GM18868 (cell line): ENCODE measurements at regions not wholly inside any gene's neighbourhood (a gene's known extent, or its start where the extent isn't known, plus 50 kb on each side); places are given as distances from the start of the nearest gene placed in this dataset.

Experiments
- ATAC-seq: cut with Tn5 transposase; IDR thresholded peaks from one replicate; pipeline ENCODE4 v1.9.1; 2021; ENCODE audit warnings: mild to moderate bottlenecking, moderate library complexity; ENCODE audit not compliant: unreplicated experiment

DNA sequence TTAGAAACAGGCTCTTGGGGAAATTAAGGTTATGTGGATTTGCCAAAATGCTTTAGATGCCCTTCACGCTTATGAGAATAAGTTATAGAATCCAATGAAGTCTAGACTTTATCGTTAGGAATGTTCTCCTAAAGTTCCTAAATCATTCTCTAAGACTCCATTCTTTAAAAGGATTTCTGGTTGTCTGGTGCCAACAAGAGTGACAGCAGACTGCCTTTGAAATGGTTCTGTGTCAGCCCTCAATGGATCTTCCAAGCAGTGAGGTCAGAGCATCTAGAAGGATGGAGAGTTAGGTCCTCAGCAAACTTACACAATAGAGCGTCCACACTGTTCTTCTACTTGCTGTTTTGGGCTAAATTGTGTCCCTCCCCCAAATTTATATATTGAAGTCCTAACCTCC, 473.3 kb downstream of the GATA3 start:
- no peak for ATAC-seq

DNA sequence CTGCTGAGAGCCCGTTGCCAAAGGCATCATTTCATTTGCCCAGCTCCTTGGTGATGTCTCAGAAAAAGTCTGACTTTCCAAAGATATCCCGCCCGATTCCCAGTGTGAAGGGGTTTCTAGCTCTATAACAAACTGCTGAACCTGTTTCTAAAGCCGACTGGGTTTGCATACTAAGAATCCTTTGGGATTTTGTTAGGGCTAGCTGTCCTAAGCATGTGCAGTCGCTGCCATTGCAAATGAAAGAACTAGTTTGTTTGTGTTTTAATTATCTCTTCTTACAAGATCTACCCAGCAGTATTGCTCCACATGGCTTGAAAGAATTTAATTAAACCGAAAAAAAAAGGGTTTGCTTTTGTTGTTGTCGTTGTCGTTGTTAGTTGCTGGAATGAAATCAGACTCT, 476.6 kb downstream of the GATA3 start:
- no peak for ATAC-seq

DNA sequence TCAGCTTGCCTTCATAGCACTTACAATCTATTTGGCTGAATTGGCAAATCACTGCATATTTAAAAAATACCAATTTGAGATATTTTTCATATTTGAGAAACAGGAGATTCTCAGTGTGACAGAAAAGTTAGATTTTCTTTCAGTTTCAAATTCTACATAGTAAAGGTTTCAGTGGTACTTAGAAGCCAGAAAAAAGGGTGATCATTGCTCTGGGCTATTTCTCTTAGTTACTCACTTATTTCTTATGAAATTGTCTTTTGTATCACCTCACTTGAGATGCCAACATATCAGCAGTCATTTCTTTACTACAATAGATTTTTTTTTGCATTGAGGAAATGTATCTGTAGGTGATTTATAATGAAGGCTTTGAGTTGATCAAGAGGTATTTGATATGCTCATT, 478.2 kb downstream of the GATA3 start:
- no peak for ATAC-seq

DNA sequence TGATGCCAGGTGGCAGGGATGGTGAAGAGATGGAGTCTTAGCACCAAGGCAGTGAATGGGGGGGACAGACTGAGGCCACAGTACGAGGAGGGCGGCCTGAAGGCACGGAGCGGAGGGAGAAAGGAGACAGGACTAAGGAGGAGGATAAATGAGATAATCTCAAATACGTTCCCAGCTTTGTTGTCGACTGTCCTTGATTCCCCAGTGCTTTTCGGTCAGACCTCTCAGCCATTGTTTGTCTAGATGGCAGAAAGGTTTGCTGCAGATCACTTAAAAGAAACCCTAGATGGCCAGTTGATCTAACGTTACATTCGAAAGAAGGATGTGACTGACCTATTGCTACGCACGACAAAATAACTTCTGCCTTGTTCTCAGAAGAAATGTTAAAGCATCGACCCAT, 479.0 kb downstream of the GATA3 start:
- ATAC-seq = no peak

DNA sequence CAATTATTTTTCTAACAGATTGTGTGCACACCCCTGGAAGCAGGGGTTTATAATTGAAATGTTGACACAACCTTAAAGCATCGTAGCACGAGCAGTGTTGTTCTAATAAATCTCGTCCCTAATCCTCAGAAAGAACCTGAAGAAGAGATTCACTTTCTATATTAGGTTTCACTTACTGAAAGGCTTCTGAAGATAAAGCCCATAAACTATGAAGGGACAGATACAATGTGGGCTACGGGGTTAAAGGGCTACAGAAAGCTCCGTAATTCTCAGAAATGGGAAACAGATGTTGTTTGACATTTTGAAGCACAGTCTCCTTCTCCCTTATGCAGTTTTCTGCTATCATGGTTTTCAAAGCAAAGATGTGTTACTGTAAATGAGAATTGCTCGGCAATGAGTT, 479.6 kb downstream of the GATA3 start:
- no peak for ATAC-seq

DNA sequence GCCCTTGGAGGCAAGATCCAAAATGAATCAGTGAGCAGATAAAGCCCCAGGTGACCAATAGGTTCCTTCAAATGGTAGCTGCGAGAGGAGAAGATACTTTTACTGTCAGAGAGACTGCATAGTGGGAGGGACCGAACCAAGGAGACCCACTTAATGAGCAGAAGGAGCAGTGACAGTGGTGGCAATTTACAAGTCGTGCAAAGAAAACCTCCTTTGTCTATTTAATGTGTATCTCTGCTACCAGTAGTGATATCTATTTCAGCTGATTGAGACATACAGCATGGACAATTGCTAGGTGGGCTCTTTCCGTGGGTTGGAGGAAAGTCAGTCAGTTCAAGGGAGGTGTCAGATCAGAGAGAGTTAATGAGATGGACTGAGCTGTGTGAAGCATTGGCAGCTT, 480.4 kb downstream of the GATA3 start:
- ATAC-seq = no peak

DNA sequence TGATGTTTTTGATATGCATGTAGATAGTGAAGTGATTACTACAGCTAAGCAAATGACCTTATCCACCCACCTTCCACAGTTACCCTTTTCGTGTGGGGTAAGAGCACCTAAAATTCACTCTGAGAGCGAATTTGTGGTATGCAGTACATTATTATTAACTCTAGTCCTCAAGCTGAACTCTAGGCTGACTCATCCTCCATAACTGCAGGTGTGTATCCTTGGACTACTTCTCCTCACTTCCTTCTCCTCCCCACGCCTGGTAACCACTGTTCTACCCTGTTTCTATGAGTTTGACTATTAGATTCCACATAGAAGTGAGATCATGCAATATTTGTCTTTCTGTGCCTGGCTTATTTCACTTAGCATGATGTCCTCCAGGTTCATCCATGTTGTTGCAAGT, 484.6 kb downstream of the GATA3 start:
- no peak for ATAC-seq

DNA sequence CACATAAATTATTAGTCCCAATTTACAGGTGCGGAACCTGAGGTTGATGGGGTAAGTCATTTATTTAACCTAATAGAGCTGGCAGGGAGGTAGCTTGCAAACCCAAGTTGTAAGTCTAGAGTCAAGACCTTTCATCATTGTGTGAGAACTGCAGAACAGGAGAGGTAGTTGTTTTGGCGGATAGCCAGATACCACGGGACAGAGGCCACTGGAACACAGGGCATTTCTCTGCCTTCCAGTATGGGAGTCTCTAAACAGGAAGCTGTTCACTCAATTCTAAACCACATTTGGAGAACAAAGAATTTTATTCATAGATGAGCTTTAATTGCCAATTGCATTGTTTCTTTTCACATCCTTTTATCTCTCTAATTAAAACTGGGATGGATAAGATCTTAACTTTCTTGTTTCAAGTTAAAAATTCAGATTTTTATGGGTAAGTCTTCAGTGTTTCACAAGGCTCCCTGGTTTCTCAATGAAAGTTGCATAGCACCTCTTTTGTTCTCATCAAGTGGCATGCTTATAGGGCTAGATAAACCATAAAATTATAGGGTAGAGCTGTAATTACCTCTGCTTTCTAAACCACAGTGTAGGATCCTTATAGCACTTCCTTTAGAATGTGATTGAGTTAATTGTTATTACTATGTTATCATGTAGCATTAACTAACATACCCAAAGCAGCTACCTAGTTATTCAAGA, 489.0 kb downstream of the GATA3 start:
- ATAC-seq = no peak

DNA sequence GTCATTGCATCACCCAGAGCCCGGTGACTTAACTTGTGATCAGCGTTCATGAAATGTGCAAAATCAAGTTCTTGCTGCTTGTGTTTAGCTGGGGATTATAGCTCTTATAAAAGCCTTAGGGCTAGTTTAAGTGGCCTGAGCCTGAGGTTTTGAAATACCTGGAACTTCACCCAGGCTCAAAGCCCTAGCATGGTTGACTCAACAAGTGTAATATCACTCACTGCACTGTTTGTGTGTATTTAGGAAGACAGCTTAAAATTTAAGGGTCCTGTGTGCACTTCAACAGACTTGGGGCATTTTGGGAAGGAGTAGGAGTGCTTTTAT, 489.5 kb downstream of the GATA3 start:
- no peak for ATAC-seq

DNA sequence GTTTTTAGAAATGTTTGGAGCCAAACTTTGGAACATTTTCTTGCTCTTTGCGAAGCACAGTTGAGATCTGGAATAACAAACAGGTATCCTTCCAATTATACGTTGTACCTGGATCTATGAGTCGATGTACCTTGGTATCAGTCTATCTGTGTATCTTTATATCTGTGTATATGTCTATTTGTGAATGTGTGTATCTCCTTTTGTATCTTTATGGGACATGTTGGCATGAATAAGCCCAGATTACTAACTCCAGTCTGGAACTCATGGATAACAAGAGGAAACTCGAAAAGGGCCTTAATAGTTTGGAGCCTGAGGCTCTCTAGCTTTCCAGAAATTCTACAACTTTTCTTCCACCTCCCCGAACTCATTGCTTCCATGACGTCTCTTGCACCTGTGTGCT, 490.0 kb downstream of the GATA3 start:
- no peak for ATAC-seq

DNA sequence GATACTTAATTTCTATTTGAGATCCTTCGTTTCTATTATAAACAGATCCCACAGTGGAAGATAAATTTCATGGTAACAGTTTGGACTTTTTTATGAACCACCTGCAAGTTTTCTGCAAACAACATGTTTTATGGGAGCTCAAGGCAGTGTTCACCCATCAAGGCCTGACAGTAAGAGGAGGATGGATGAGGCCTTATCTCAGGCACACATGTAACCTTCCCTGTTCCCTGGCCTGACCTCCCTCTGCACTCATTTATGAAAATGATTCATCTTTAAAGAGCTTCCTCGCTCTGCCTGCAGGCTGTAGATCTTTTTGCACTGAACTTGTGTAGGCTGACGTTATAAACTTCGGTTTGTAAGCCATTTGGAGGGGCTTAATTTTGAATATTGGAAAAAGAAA, 500.1 kb downstream of the GATA3 start:
- no peak for ATAC-seq

DNA sequence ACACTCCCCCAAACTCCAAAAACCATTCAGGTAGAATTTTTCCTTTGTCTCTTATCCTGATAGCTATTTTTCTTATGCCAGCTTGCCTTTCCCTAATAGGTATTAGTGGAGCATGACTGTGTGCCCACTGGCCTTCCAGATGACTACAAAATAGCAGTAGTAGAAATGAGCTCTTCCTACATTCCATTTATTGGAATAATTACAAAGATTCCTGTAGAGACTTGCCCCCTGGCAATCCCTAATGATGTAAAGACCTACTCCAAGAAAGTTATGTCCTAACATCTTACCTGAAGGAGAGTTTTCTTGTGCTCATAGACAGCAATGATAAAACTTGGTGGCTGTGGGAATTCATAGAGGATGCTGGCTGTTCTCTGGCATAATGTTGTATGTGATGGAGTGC, 501.8 kb downstream of the GATA3 start:
- no peak for ATAC-seq

DNA sequence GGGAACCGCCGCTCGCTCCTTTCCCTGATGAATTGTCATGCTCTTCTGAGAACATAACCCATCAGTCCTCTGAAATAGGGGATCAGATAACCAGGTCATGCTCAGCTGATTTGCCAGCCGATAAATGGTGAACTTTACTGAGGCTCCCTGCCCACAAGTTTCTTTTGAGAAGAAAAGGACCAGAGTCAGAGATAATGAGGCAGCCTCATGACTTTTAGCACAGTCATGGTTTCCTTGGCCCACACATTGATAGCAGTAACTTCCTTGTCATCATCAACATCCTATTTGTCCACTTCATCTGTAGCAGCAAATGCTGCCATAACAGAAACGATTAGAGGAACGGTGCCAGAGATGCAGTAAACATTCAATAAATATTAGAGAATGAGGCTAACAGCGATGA, 509.0 kb downstream of the GATA3 start:
- ATAC-seq = no peak

DNA sequence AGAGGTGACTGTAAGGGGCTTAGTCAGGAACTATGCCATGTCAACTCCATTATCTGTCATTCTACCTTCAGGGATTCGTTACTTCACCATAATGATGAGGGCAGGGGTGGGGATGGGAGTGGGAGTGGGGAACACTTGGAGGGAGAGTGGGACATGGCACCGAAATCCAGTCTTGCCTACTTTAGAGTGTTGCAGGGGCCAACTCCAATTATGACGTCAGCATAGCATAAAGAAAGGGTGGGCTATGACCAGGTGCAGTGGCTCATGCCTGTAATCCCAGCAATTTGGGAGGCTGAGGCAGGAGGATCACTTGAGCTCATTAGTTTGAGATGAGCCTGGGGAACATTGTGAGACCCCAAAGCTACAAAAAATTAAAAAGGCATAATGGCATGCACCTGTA, 512.2 kb downstream of the GATA3 start:
- no peak for ATAC-seq

DNA sequence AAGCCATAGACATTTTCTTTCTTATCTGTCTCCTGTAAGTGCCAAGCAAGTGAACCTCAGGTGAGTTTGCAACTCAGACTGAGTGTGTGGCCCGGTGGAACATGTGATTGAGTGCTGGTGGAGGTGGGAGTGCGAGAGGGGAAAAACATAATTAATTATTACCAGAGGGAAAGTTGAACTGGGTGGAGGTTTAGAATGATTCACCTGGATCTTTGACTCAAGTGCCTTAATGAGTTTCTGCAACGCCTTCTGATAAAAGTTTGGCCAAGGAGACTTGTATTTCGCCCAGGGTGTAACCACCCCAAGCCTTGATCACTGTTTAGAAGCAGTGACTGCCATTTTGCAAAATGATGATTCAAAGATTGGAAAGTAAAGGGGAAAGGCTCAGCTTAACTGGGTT, 513.9 kb downstream of the GATA3 start:
- no peak for ATAC-seq

DNA sequence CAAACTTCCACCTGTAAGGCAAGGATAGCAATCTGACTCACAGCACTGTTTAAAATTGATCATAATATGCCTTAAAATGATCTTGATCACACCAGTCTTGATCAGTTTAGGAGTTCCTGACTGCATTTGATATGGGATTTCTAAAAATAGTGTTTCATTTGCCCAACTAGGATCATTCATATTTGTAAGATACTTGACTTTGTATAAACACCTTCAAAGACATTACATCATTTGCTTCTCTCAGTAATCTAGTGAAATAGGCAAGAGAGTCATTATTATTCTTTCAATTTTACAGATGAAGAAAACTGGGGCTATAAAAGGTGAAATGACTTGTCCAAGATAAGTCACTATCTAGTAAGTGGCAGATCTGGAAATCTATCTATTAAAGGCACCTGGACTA, 521.1 kb downstream of the GATA3 start:
- no peak for ATAC-seq

DNA sequence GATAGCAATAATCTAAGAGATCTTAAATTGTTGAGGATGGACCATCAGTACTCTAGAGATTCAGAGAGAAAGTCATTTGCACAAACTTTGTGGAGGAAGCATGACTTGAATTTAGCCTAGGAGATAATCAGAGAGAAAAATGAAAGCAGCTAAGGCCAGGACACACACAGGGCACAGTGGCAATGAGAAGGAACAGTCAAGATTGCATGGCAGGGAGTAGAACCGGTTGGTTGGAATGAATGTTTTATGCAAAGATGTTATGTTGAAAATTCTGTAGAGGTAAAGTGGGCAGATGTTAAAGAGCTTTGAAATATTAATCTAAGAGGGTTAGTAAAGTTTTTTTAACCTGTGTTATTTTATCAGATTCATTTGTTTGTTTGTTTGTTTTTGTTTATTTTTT, 521.8 kb downstream of the GATA3 start:
- ATAC-seq = no peak

DNA sequence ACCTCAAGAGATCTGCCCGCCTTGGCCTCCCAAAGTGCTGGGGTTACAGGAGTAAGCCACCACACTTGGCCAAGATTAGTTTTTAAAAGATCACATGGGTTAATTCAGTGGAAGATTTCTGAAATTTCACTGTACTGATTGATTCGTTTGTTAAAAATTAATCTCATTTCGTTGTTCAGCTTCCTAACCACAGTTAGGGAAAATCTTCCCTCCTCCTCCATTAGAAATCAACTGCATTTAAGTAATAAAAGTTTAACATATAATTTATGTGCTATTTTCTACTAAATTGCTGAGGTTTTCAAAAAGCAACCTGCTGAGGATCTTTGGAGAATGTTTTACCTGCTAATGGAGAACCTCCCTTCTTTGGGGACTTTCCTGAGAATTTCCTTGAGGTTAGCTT, 522.4 kb downstream of the GATA3 start:
- ATAC-seq = no peak

DNA sequence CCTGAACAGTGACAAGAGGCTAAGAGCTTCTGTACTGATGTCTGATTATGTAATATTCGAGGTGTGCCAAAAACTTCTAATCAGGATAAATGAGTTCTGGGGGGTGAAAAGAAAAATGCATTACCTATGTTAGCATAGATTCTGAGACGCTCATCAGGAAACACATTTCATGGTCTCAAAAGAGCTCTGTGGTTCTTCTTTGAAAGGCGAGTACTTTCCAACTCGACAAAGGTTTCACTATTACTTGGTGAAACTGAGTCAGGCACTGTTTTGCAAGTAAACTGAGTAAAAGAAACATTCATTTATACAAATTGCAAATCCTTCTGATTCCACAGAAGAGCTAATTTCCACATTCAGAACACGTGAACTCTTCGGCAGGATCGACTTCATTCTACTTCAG, 523.2 kb downstream of the GATA3 start:
- no peak for ATAC-seq

DNA sequence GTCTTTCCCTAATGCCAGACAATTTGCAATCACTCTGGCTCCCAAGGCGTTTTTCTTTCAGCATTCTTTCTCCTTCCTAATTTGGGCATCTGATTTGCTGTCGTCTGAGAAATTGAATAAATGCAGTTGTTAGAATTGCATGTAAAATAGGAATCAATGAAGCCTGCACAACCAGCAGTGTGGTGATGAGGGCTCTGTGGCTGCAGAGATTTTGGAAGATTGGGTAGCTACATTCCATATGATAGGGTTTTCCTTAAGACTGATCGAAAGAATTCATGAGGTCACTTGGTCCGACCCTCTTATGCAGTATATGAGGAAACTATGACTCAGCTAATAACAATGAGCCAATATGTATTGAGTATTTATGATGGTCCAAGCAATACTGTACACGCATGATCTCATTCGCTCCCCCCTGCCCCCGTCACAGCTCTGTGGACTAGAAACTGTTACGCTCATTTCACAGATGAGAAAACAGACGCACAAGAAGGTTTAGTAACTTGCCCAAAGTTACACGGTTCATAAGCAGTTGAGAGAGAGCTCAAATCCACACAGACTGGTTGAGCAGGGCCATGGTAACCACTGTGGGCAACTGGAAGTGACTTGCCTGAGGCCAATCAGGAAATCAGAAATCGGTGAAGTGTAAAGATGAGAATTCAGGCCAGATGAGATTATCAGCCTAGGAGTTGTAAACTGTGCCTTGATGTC, 527.2 kb downstream of the GATA3 start:
- ATAC-seq = no peak

DNA sequence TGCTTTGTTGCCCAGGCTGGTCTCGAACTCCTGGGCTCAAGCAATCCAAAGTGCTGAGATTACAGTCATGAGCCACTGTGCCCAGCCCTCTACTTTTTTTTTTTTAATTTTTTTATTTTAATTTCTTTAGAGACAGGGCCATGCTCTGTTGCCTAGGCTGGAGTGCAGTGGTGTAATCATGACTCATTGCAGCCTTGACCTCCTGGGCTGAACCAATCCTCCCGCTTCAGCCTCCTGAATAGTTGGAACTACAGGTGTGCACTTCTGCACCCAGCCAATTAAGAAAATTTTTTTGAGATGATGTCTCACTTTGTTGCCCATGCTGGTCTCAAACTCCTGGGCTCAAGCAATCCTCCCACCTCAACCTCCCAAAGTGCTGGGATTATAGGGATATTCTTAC, 528.6 kb downstream of the GATA3 start:
- ATAC-seq = no peak

DNA sequence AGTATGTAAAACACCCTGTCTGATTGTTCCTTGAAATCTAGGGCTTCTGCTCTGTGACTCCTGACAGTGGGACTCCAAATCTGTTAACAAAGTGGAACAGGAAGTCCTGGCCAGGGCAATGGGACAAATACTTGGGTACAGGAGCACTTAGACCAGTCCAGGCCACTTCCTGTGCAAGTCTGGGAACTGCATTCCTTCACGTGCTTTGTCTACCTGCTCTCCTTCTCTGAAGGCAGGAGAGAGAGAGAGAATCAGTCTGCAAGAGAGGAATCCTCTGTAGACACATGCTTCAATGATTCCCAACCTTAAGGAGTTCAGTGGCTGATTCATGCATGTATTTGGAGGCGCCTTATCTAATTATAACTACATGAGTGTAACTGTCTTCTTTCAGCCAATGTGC, 530.2 kb downstream of the GATA3 start:
- ATAC-seq = no peak

DNA sequence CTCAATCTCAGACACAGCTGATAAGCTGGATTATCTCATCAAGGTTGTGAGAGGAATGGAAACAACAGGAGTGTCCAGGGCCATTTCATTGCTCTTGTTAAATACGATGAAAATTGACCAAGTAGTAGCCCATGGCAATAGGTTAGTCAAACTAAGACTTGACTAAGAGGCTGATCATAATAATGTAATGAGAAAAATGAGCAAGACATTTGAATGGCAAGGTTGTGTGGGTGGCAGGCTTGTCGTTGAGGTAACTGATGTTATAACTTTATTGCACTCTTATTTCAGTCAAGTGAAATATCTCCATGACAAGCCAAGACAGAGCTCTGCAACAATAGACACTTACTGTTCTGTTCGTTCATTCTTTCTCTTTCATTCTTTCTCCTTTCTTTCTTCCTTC, 532.0 kb downstream of the GATA3 start:
- ATAC-seq = no peak
